ENCODE measurements at regions not wholly inside any gene's neighbourhood (a gene's known extent, or its start where the extent isn't known, plus 50 kb on each side); places are given as distances from the start of the nearest gene placed in this dataset.

- TF ChIP-seq CTCF (IDR thresholded peaks at IDR 0.05) (no peak), POLR2A (IDR thresholded peaks at IDR 0.05) (no peak)
These were observed 1700.1 kb upstream of the SLC10A2 start for GRCh38 chr13:104766319-104766718.

Data from right lobe of liver (tissue), 4 donors.